ENCODE measurements at regions not wholly inside any gene's neighbourhood (a gene's known extent, or its start where the extent isn't known, plus 50 kb on each side); places are given as distances from the start of the nearest gene placed in this dataset.

GRCh38 chr3:86239946-86240345 is 751.0 kb downstream of the VGLL3 start:
- TF ChIP-seq CTCF (conservative IDR thresholded peaks at IDR 0.05; ENCODE audit: low read length) = no peak
- TF ChIP-seq EZH2phosphoT487 (IDR thresholded peaks at IDR 0.05; ENCODE audit: borderline replicate concordance, low read depth, low read length) = no peak

Measured in OCI-LY7 (cell line).